ENCODE measurements at regions not wholly inside any gene's neighbourhood (a gene's known extent, or its start where the extent isn't known, plus 50 kb on each side); places are given as distances from the start of the nearest gene placed in this dataset.
A peak's percentile ranks its signal among the peaks of the same experiment; 100 is the strongest.

GRCh38 chr13:59345311-59345710 lies 818.4 kb downstream of the DIAPH3 start:
- no peak overlapping the region for H3K4me3 ChIP-seq
- H3K27ac ChIP-seq: no peak overlapping the region

- H3K27ac ChIP-seq: no peak overlapping the region
- no peak overlapping the region for H3K4me3 ChIP-seq
These were observed 816.6 kb downstream of the DIAPH3 start for GRCh38 chr13:59346999-59347723.

- H3K4me3 ChIP-seq: no peak overlapping the region
- H3K27ac ChIP-seq: no peak overlapping the region
These were observed 815.1 kb downstream of the DIAPH3 start for GRCh38 chr13:59348617-59349016.

GRCh38 chr13:59352600-59352999 lies 811.1 kb downstream of the DIAPH3 start:
- Histone ChIP-seq H3K27ac (no peak overlapping the region), H3K4me3 (no peak overlapping the region)

GRCh38 chr13:59354665-59355369 lies 808.9 kb downstream of the DIAPH3 start:
- no peak overlapping the region for H3K4me3 ChIP-seq
- no peak overlapping the region for H3K27ac ChIP-seq

- H3K27ac ChIP-seq: no peak overlapping the region
- H3K4me3 ChIP-seq: no peak overlapping the region
These were observed 807.1 kb downstream of the DIAPH3 start for GRCh38 chr13:59356607-59357006.

- no peak overlapping the region for H3K27ac ChIP-seq
- no peak overlapping the region for H3K4me3 ChIP-seq
These were observed 805.7 kb downstream of the DIAPH3 start for GRCh38 chr13:59358014-59358413.

- Histone ChIP-seq H3K27ac (no peak overlapping the region), H3K4me3 (no peak overlapping the region)
These were observed 803.6 kb downstream of the DIAPH3 start for GRCh38 chr13:59360108-59360507.

GRCh38 chr13:59360916-59361315 lies 802.8 kb downstream of the DIAPH3 start:
- H3K4me3 ChIP-seq: no peak overlapping the region
- no peak overlapping the region for H3K27ac ChIP-seq

- Histone ChIP-seq H3K27ac (no peak overlapping the region), H3K4me3 (no peak overlapping the region)
These were observed 800.4 kb downstream of the DIAPH3 start for GRCh38 chr13:59363313-59363712.

GRCh38 chr13:59363947-59364346 lies 799.8 kb downstream of the DIAPH3 start:
- no peak overlapping the region for H3K4me3 ChIP-seq
- no peak overlapping the region for H3K27ac ChIP-seq

GRCh38 chr13:59364641-59365085 lies 799.1 kb downstream of the DIAPH3 start:
- Histone ChIP-seq H3K27ac (no peak overlapping the region), H3K4me3 (no peak overlapping the region)

- no peak overlapping the region for H3K4me3 ChIP-seq
- H3K27ac ChIP-seq: no peak overlapping the region
These were observed 796.3 kb downstream of the DIAPH3 start for GRCh38 chr13:59367467-59367866.

GRCh38 chr13:59367904-59368303 lies 795.8 kb downstream of the DIAPH3 start:
- Histone ChIP-seq H3K4me3 (no peak overlapping the region), H3K27ac (no peak overlapping the region)

- Histone ChIP-seq H3K27ac (no peak overlapping the region), H3K4me3 (no peak overlapping the region)
These were observed 795.0 kb downstream of the DIAPH3 start for GRCh38 chr13:59368693-59369092.

GRCh38 chr13:59371229-59371628 lies 792.5 kb downstream of the DIAPH3 start:
- H3K4me3 ChIP-seq: no peak overlapping the region
- H3K27ac ChIP-seq: no peak overlapping the region

- Histone ChIP-seq H3K27ac (no peak overlapping the region), H3K4me3 (no peak overlapping the region)
These were observed 790.4 kb downstream of the DIAPH3 start for GRCh38 chr13:59373341-59373740.

- Histone ChIP-seq H3K4me3 (no peak overlapping the region), H3K27ac (no peak overlapping the region)
These were observed 789.0 kb downstream of the DIAPH3 start for GRCh38 chr13:59374691-59375090.

- no peak overlapping the region for H3K27ac ChIP-seq
- no peak overlapping the region for H3K4me3 ChIP-seq
These were observed 779.6 kb downstream of the DIAPH3 start for GRCh38 chr13:59384154-59384553.

GRCh38 chr13:59391696-59392095 lies 772.0 kb downstream of the DIAPH3 start:
- no peak overlapping the region for H3K4me3 ChIP-seq
- H3K27ac ChIP-seq: peak overlapping the region in 3 of 21 experiments; percentile 15 to 37 (median 37)

- no peak overlapping the region for H3K4me3 ChIP-seq
- peak overlapping the region in 2 of 21 experiments; percentile 37 for H3K27ac ChIP-seq
These were observed 771.4 kb downstream of the DIAPH3 start for GRCh38 chr13:59392328-59392727.

Measured in skin epidermis (tissue), 12 donors.